ENCODE measurements at regions not wholly inside any gene's neighbourhood (a gene's known extent, or its start where the extent isn't known, plus 50 kb on each side); places are given as distances from the start of the nearest gene placed in this dataset.
"Not testable (repeated sequence)": the region's sequence is repeated elsewhere in the genome, so short reads cannot be mapped to it uniquely, and the experiment has no call there.

DNA sequence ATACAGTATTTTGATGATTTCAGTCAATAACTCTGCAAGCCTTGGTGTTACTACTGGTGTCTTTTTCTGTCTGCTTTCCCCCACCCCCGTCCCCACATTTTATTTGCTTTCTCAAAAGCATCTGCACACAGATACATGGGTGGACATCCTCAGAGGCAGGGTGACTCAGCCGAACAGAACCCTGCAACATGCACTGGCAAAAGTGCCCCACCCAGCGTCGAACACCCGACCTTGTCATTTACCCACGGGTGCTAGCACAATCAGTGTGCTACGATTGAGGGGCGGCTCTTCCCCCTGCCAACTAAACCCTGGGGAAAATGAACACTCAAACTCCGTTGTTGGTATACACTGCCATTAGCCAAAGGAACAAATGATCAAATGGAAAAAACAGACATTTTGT lies 115.9 kb upstream of the NAA20 start:
- DNase-seq = no peak

GRCh38 chr20:19903168-19903811 lies 113.9 kb upstream of the NAA20 start:
- DNase-seq = peak; percentile 54

DNA sequence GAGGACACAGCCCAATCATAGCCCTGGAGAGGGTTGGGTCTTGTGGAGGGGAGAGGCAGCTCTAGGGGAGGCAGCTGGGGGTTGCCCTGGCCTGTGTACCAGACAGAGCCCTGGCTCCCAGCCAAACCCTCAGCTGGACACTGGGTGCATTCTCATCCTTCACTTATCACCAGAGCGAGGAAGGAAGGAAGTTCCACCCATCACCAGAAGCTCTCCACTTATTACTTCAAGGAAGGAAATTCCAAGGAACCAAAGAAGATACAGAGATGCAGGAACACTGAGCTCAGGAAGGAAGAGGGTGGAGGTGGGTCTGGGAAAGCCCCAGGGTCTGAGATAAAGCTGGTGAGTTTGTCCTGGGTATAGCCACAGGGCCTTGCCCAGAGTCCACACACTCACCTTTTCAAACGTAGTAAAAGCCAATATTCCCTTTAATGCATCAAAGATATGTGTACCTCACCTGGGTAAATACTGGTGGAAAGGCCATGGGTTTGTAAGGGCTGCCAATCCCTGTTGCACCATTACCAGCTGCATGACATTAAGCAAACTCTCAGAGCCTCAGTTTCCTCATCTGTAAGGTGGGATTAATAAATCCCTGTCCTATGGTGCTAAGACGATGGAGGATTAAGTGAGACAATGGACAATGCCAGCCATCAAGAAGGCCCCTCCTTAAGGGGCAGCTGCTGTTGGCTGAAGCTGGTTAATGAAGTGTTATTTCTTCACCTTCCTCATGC lies 109.7 kb upstream of the NAA20 start:
- no peak for DNase-seq

- DNase-seq = no peak
Measured at GRCh38 chr20:19908576-19908975, 108.6 kb upstream of the NAA20 start.

DNA sequence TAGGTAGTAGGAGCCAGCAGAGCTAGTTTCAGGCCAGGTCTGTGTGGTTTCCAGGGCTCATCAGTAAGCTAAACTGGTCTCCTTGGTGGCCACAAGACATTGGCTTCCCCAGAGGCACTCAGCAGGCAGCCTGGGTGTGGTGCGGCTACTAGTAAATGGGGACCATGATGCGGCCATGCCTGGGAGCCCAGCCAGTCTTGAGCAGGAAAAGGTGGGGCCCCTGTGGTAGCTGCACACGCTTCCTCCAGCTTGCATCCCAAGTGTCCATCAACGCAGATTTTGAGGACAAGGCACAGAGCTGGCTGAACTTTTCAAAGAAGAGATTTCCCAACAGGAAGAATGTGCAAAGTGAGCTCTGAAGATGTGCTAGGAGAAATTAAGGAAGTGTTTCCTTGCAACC lies 107.4 kb upstream of the NAA20 start:
- DNase-seq = no peak

DNA sequence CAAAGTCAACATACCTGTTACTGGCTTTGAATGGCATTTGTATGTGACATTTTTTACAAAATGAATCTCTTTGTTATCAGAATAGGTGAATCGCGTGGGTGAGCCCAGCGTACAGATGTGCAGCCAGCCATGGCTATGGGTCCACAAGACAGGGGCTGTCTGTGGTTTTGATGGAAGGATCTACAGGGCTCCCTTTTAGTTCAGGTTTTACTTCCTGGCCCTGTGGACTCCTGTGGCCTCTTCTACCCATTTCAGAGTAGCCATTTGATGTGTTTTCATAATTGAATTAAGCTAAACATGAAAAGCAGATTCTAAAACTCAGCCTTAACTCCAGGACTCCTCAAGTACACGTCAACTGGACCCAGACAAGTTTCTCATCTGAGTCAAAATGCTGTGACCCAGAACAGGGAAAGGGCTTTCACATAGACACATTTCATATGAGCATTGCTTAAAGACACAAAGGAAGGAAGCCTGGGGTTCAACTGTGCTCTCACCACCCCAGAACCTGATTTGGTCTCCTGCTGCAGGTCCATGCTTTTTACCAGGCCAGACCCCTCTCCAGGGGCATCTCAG lies 105.3 kb upstream of the NAA20 start:
- DNase-seq = no peak

DNA sequence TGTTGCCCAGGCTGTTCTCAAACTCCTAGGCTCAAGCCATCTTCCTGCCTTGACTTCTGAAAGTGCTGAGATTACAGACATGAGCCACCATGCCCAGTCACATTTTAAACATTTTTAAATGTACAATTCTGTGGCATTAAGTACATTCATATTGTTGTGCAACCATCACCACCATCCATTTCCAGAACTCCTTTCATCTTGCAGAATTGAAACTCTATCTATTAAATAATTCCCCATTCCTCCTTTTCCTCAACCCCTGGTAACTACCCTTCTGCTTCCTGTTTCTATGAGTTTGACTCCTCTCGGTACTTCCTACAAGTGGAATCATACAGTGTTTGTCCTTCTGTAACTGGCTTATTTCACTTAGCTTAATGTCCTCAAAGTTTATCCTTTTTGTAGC lies 103.8 kb upstream of the NAA20 start:
- no peak for DNase-seq

GRCh38 chr20:19913927-19914614 lies 103.1 kb upstream of the NAA20 start:
- DNase-seq = no peak

- no peak for DNase-seq
Measured at GRCh38 chr20:19915111-19915798, 101.9 kb upstream of the NAA20 start.

DNA sequence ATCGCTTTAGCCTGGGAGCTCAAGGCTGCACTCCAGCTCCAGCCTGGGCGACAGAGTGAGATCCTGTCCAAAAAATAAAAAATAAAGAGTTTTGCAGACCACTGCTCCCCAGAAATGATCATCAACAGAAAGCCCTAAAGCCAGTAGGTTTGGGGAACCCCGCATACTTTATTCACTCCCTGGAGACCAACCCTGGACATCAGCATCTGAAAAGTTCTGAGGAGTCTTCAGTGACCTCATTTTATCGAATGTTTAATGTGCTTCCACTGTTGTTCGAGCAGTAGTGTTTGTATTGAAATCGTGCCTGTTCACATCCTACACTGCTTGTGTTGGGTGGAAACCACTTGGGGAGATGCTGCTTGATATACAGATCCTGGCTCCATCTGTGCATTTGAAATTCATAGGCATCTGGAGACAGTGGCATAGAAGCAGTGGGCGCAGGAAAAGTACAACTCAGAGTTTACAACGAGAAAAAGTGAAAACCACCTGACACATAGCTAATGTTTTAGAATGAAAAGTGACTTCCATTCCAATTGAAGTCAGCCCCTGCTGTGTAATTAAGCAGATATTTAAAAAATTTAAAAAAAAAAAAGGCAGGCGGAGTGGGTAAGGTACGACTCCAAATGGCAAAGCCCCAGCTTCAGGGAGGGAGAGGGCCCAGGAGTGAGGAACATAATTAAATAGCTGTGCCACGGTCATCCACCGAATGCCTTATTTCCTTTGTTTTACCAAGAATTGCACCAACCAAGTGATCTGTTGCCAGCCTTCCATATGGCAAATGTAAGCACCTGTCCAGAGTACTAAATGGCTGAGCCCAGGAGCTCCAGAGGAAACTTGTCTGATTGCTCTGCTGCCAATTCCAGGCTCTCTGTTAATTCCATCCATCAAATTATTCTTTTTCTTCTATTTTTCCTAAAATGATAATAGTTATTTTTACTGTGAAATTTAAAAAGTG lies 100.4 kb upstream of the NAA20 start:
- no peak for DNase-seq

DNA sequence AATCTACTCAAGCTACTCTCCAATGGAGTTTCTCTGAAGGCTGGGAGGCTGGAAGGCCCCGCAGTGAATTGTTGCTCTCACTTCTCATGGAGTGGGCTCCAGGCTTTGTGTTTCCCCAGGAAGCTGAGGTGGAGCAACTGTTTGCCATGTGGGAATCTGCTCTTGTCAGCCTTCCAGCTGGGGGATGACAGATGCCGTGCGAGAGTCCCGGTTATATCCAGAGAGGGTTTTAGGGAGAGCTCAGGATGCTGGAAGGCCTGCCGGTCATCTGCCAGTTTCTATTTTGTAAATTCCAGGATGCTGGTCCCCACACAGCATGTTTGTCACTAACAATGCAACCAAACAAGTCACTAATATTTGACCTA lies 98.2 kb upstream of the NAA20 start:
- DNase-seq = no peak

DNA sequence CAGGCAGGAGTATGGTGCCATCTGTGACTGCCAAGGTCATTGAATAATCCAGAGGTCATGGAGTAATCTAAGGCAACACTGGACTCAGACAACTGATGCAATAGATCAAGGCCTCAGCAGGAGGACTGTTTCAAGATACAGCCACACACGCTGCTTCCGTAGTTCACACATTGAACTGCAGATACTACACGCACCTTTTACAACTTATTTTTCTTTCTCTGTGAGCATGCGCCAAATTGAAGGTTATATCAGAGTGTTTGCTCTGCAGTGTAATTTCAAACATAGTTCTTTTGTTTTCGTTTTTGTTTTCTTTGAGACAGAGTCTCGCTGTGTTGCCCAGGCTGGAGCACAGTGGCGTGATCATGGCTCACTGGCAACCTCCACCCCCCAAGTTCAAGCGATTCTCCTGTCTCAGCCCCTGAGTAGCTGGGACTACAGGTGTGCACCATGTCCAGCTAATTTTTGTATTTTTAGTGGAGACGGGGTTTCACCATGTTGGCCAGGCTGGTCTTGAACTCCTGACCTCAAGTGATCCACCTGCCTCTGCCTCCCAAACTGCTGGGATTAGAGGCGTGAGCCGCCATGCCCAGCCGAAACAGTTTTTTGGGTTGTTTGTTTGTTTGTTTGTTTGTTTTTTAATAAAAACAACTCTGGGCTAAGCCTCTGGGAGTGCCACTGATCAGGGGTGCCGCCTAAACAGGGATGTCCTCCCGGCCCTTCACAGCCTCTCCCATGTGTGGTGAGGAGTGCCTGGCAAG lies 96.6 kb upstream of the NAA20 start:
- DNase-seq = no peak

DNA sequence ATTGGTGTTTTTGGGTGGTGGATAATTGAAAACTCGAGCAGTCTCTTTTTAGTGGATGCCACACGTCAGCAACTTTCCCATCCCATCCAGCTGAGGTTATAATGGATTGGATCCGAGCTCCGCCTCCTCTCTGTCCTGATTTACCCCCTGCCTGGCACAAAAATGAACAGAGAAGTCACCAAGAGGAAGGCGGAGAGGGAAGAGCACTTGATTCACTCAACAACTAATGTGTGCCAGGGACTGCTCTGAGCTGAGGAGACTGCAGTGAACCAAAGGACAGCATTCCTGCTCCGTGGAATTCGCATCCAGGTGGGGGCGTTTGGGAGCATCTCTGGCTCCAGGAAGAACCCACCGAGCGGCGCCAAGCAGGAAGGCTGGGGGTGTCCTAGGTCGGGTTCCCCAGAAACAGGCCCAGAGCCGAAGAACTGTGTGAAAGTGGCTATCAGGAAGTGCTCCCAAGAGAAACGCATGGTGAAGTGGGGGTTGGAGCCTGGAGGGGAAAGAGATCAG lies 95.8 kb upstream of the NAA20 start:
- DNase-seq = no peak

GRCh38 chr20:19921829-19922228 lies 95.3 kb upstream of the NAA20 start:
- not testable (repeated sequence) for DNase-seq

DNA sequence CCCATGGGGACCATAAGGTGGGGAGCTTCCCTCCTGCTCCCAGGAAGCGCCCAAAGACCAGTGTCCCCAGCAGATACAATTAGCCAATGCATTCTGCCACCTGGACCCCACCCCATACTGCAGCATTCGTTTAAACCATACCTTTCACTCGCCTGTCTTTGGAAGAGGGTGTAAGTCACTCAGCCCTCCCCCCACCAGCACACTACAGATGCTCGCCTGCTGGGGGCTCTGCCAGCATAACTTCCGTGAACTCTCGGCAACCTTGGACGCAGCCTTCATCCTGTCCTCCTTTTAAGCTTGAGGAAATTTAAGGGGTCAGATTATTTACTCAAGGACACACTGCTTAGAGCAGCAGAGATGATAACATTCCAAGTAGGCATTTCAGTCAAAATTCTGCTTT lies 94.4 kb upstream of the NAA20 start:
- DNase-seq = no peak

DNA sequence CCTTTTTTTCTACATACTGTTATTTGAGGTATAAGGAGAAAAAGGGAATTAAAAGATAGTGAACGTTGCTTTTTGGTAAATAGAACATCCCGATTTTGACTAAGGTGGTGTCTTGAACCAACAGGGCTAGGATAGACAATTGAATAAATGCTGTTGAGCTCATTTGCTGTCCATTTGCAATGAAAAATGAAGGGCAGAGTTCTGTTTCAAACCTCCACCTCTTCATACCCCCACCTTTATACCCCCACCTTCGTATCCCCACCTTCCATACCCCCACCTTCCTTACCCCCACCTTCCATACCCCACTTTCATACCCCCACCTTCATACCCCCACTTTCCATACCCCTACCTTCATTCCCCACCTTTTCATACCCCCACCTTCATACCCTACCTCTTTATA lies 93.4 kb upstream of the NAA20 start:
- no peak for DNase-seq

DNA sequence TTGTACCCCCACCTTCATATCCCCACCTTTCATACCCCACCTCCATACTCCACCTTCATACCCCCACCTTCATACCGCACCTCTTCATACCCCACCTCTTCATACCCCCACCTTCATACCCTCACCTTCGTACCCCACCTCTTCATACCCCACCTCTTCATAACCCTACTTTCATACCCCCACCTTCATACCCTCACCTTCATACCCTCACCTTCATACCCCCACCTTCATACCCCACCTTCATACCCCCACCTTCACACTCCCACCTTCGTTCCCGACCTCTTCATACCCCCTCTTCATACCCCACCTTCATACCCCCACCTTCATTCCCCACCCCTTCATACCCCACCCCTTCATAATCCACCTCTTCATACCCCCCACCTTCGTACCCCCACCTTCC lies 92.9 kb upstream of the NAA20 start:
- DNase-seq = no peak

DNA sequence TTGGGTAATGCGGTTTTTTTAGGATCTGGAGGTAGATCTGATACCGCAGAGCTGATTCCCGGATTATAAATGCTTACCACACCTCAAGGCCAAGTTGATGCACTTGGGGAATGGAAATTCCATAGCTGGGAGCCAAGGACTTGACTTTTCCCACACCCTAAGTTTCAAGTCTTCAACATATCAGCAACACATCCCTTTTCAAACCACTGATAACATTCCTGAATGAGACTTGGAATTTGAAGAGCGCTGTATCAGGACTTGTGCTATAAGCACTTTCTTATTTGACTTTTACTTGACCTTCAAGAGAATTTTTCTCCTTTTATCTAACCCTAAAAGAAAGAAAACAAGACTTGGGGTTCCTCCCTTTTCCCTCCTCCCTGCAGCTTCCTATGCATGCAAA lies 90.6 kb upstream of the NAA20 start:
- no peak for DNase-seq

- no peak for DNase-seq
Measured at GRCh38 chr20:19928328-19929011, 88.7 kb upstream of the NAA20 start.

GRCh38 chr20:19929012-19929360 lies 88.2 kb upstream of the NAA20 start:
- no peak for DNase-seq

Measured in activated CD4-positive, alpha-beta T cell treated with anti-CD3 and anti-CD28 coated beads, Interleukin-10, Interleukin-2, amounts not matched to agents 100 ng/mL and 50 ng/mL, durations not matched to agents 16 hours and 8 hours (primary cell).